Activated naive CD4-positive, alpha-beta T cell treated with anti-CD3 and anti-CD28 coated beads, Interleukin-2, amount 10 ng/mL, durations not matched to agents 7 days and 5 days (primary cell): ENCODE measurements at regions not wholly inside any gene's neighbourhood (a gene's known extent, or its start where the extent isn't known, plus 50 kb on each side); places are given as distances from the start of the nearest gene placed in this dataset.

ENCODE experiments used
- CTCF ChIA-PET: fragments of 350-600 bp; sonication (Branson Sonifier 250); formaldehyde crosslinking; loops from one replicate; lab custom pipeline; 2021; ENCODE audit warnings: antibody characterized with exemption; lab: Charles Lee
- DNase-seq: peaks from one replicate; pipeline ENCODE4 v3.0.0-alpha.2; 2020
- H3K27ac Mint-ChIP-seq: one replicate; pipeline ENCODE4 v1.8.0; 2021; ENCODE audit warnings: mild to moderate bottlenecking, moderate library complexity, mixed read lengths
- H3K27me3 Mint-ChIP-seq: one replicate; pipeline ENCODE4 v1.8.0; 2021; ENCODE audit warnings: mild to moderate bottlenecking, mixed read lengths
- H3K36me3 Mint-ChIP-seq: one replicate; pipeline ENCODE4 v1.8.0; 2021; ENCODE audit warnings: mixed read lengths
- H3K4me1 Mint-ChIP-seq: one replicate; pipeline ENCODE4 v1.8.0; 2021; ENCODE audit warnings: mixed read lengths
- H3K4me3 Mint-ChIP-seq: one replicate; pipeline ENCODE4 v1.8.0; 2021; ENCODE audit warnings: mild to moderate bottlenecking, moderate library complexity, mixed read lengths
- H3K9me3 Mint-ChIP-seq: one replicate; pipeline ENCODE4 v1.8.0; 2021; ENCODE audit warnings: mixed read lengths

DNA sequence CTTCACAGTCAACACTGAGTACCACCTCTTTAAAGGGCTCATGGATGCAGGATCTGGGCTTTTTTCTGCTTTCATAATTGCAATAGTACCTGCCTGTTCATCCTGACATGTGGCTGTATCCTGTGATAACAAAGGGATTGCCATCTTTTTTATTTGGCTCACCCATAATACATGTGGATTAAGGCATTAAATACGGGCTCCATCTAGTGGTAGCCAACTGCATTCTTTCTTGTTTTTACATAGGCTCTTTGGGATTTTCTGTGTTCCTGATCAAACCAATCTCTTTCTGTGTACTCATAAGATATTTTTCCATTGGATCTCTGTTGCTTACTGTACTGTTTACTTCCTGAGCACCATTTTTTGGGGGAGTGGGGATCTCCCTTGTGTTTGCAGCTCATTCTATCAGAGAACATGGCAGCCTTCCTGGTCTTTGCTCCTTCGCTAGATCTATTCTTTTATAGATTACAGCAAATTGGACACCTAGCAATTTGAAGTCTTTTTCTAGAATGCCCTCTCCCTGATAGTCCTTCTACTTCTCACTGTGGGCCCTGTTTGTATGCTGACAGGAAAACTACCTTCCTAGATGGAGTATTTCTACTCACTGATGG lies 723.4 kb upstream of the MDGA2 start:
- no peak for DNase-seq
- CTCF ChIA-PET = no interaction called here
- H3K4me3 Mint-ChIP-seq = no peak overlapping the region
- no peak overlapping the region for H3K27ac Mint-ChIP-seq
- no peaks in the 10 kb centered on the region for H3K27me3 Mint-ChIP-seq
- no peaks in the 10 kb centered on the region for H3K9me3 Mint-ChIP-seq
- no peaks in the 10 kb centered on the region for H3K4me1 Mint-ChIP-seq
- no peaks in the 10 kb centered on the region for H3K36me3 Mint-ChIP-seq

DNA sequence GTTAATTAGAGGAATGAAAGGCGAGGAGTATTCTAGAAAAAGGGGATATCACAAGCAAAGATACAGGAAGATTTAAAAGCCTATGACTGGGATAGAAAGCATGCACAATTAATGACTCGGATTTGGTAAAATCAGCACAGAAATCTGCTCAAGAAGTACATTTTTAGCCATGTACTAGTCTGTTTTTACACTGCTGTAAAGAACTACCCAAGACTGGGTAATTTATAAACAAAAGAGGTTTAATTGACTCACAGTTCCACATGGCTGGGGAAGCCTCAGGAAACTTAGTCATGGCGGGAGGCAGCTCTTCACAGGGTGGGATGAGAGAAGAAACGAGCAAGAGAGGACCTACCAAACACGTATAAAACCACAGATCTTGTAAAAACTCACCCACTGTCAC lies 716.3 kb upstream of the MDGA2 start:
- CTCF ChIA-PET = no interaction called here
- peaks cover 1% of the 10 kb centered on the region for H3K9me3 Mint-ChIP-seq
- no peak overlapping the region for H3K27ac Mint-ChIP-seq

DNA sequence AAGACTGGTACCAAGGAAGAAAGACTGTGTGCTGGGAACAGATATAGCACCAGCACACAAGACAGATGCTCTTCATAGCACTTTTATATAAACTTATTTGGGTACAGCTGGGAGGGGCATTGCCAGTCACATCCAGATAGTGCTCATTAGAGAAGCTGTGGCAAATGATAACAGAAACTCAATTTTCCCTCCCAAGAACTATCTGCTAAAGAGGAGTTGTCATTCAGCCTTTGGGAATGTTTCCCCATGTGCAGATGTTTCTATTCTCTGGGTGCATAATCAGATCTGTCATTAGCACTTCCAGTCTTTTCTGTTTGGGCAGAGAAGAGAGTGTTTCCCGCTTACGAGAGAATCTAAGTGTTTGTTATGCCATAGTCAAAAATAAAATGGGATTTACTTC lies 714.9 kb upstream of the MDGA2 start:
- Mint-ChIP-seq H3K27me3 (no peaks in the 10 kb centered on the region), H3K9me3 (peaks cover 1% of the 10 kb centered on the region), H3K4me1 (no peaks in the 10 kb centered on the region), H3K36me3 (no peaks in the 10 kb centered on the region), H3K27ac (no peak overlapping the region), H3K4me3 (no peak overlapping the region)
- CTCF ChIA-PET = no interaction called here
- no peak for DNase-seq

More for the DNA sequence above, 716.3 kb upstream of the MDGA2 start:
- no peaks in the 10 kb centered on the region for H3K27me3 Mint-ChIP-seq
- H3K36me3 Mint-ChIP-seq = no peaks in the 10 kb centered on the region
- no peaks in the 10 kb centered on the region for H3K4me1 Mint-ChIP-seq
- DNase-seq = no peak
- H3K4me3 Mint-ChIP-seq = no peak overlapping the region

- DNase-seq = no peak
- no peak overlapping the region for H3K27ac Mint-ChIP-seq
Measured at GRCh38 chr14:48384821-48385220, 709.4 kb upstream of the MDGA2 start.

GRCh38 chr14:48382961-48383360 lies 707.6 kb upstream of the MDGA2 start:
- Mint-ChIP-seq H3K27me3 (no peaks in the 10 kb centered on the region), H3K27ac (no peak overlapping the region), H3K4me1 (no peaks in the 10 kb centered on the region), H3K4me3 (no peak overlapping the region), H3K36me3 (no peaks in the 10 kb centered on the region), H3K9me3 (peaks cover 2% of the 10 kb centered on the region)
- DNase-seq = no peak
- CTCF ChIA-PET = no interaction called here

More at GRCh38 chr14:48384821-48385220, 709.4 kb upstream of the MDGA2 start:
- Mint-ChIP-seq H3K4me1 (no peaks in the 10 kb centered on the region), H3K36me3 (no peaks in the 10 kb centered on the region), H3K4me3 (no peak overlapping the region), H3K27me3 (no peaks in the 10 kb centered on the region), H3K9me3 (peaks cover 2% of the 10 kb centered on the region)
- CTCF ChIA-PET = no interaction called here

DNA sequence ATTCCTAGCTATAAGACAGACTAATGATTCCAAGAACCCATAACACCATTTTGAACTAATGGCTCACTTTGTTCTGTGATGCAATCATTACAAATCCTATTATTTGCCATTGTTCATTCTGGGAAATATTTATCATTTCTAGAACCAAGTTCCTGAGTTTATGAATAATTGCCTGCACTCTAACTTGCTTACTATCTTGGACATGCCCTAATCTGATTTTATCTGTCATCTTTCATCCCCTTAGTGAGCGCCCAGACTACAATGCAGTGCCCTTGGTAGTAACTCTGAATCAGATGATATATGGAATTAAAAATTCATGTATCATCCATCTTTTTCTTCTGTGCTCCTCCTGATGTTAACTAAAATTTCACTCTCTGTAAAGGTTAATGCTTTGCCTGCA lies 703.1 kb upstream of the MDGA2 start:
- CTCF ChIA-PET = no interaction called here
- H3K4me1 Mint-ChIP-seq = no peaks in the 10 kb centered on the region
- no peak for DNase-seq

DNA sequence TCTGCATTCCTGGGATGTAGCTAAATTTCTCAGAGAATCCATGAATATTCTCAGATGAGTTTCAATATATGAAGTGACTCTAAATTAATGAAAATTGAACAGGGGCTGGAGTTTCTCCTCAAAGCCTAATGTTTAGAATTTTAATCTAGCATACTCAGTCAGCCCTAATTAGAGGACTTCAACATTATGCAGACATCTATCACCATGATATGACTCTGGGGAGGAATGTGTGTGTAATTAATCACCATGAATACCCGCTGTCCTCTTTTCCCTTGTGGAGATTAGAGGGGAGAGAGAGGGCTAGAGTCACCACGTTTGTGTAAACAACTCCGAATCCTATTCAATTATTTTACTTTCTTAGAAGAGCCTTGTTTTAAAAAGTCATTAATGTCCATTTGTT lies 698.6 kb upstream of the MDGA2 start:
- no peak for DNase-seq
- no peak overlapping the region for H3K4me3 Mint-ChIP-seq
- H3K4me1 Mint-ChIP-seq = no peaks in the 10 kb centered on the region
- CTCF ChIA-PET = no interaction called here
- H3K36me3 Mint-ChIP-seq = no peaks in the 10 kb centered on the region
- H3K27me3 Mint-ChIP-seq = no peaks in the 10 kb centered on the region
- no peak overlapping the region for H3K27ac Mint-ChIP-seq
- peaks cover 3% of the 10 kb centered on the region for H3K9me3 Mint-ChIP-seq

More for the DNA sequence above, 703.1 kb upstream of the MDGA2 start:
- Mint-ChIP-seq H3K9me3 (no peaks in the 10 kb centered on the region), H3K4me3 (no peak overlapping the region), H3K27me3 (no peaks in the 10 kb centered on the region), H3K36me3 (no peaks in the 10 kb centered on the region), H3K27ac (no peak overlapping the region)

DNA sequence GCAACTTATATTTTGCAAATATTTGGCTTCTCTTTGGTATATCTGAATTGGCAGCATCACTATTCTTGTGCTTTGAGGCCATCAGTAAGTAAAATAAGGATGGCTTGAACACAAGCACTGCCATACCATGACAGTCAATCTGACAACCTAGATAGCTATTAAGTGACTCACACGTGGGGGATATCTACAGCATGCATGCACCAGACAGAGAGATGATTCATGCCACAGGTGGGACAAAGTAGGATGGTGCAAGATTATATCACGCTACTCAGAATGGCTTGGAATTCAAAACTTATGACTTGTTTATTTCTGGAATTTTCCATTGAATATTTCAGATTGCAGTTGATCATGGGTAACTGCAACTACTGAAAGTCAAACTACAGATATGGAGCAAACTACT lies 675.6 kb upstream of the MDGA2 start:
- CTCF ChIA-PET = no interaction called here
- Mint-ChIP-seq H3K4me1 (no peaks in the 10 kb centered on the region), H3K36me3 (no peaks in the 10 kb centered on the region), H3K4me3 (no peak overlapping the region), H3K27me3 (no peaks in the 10 kb centered on the region), H3K27ac (no peak overlapping the region), H3K9me3 (peaks cover 3% of the 10 kb centered on the region)
- no peak for DNase-seq

DNA sequence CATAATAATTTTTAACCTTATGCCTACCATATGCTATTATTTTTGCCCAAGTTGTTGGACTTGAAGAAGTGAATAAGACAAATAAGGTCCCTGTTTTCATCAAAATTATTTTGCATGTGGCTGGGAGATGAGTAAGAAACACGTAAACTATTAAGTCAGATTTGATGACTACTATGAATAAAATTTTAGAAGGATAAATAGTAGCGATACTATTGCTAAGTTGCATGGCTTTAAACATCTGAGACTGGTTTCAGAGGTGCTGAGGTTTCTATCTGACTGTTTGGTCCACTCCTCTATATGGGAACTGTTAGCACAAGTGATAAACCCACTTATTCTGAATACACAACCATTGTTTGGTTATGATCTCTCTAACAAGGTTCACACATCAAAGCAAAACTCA lies 674.3 kb upstream of the MDGA2 start:
- no peak for DNase-seq
- H3K4me1 Mint-ChIP-seq = no peaks in the 10 kb centered on the region
- no peak overlapping the region for H3K4me3 Mint-ChIP-seq
- no peak overlapping the region for H3K27ac Mint-ChIP-seq
- H3K36me3 Mint-ChIP-seq = no peaks in the 10 kb centered on the region
- no peaks in the 10 kb centered on the region for H3K9me3 Mint-ChIP-seq
- CTCF ChIA-PET = no interaction called here
- no peaks in the 10 kb centered on the region for H3K27me3 Mint-ChIP-seq

DNA sequence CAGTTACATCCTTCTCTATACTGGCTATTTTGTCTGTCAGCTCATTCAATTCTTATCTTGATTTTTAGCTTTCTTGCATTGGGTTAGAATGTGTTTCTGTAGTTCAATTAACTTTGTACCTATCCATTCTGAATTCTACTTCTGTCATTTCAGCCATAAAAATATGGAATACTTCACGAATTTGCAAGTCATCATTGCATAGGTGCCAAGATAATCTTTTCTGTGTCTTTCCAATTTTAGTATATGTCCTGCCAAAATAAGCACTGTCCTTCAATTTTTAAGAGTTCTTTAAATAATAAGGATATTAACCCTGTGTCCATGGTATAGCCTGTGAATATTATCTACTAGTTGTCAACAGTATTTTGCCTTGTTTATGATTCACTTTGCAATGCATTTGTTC lies 665.7 kb upstream of the MDGA2 start:
- Mint-ChIP-seq H3K27me3 (no peaks in the 10 kb centered on the region), H3K36me3 (no peaks in the 10 kb centered on the region), H3K27ac (no peak overlapping the region), H3K4me1 (no peaks in the 10 kb centered on the region), H3K4me3 (no peak overlapping the region), H3K9me3 (peaks cover 12% of the 10 kb centered on the region)
- DNase-seq = no peak
- CTCF ChIA-PET = no interaction called here

- no peaks in the 10 kb centered on the region for H3K4me1 Mint-ChIP-seq
- CTCF ChIA-PET = no interaction called here
- H3K36me3 Mint-ChIP-seq = no peaks in the 10 kb centered on the region
- H3K9me3 Mint-ChIP-seq = peaks cover 12% of the 10 kb centered on the region
- no peak overlapping the region for H3K4me3 Mint-ChIP-seq
- no peaks in the 10 kb centered on the region for H3K27me3 Mint-ChIP-seq
- no peak overlapping the region for H3K27ac Mint-ChIP-seq
- DNase-seq = no peak
Measured at GRCh38 chr14:48333221-48333920, 658.0 kb upstream of the MDGA2 start.

GRCh38 chr14:48331421-48331820 lies 656.0 kb upstream of the MDGA2 start:
- no peak for DNase-seq
- no peaks in the 10 kb centered on the region for H3K27me3 Mint-ChIP-seq
- no peak overlapping the region for H3K4me3 Mint-ChIP-seq
- H3K4me1 Mint-ChIP-seq = no peaks in the 10 kb centered on the region
- H3K9me3 Mint-ChIP-seq = peaks cover 5% of the 10 kb centered on the region
- CTCF ChIA-PET = no interaction called here
- no peaks in the 10 kb centered on the region for H3K36me3 Mint-ChIP-seq
- no peak overlapping the region for H3K27ac Mint-ChIP-seq

DNA sequence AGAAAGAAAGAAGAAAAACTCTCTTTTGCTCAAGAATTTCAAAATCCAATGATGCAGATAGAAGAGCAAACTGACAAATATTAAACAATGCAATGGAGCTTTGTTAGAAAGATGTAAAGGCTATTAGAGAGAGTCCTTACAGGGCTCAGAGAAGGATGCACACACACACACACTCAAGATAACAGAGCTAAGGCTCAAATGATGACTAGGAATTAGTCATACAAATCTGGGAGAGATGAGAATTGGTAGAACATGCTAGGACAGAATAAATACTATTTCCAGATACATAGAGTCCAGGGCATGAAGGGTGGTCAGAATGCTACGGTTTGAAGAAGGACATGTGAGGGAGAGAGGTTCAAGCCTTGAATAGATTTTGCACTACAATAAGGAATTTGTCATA lies 650.1 kb upstream of the MDGA2 start:
- Mint-ChIP-seq H3K4me1 (no peaks in the 10 kb centered on the region), H3K4me3 (no peak overlapping the region), H3K36me3 (no peaks in the 10 kb centered on the region), H3K27ac (no peak overlapping the region), H3K9me3 (no peaks in the 10 kb centered on the region), H3K27me3 (no peaks in the 10 kb centered on the region)
- CTCF ChIA-PET = no interaction called here
- no peak for DNase-seq

- Mint-ChIP-seq H3K4me3 (no peak overlapping the region), H3K27ac (no peak overlapping the region), H3K27me3 (no peaks in the 10 kb centered on the region), H3K4me1 (no peaks in the 10 kb centered on the region), H3K9me3 (no peaks in the 10 kb centered on the region), H3K36me3 (no peaks in the 10 kb centered on the region)
- no peak for DNase-seq
- CTCF ChIA-PET = no interaction called here
Measured at GRCh38 chr14:48323665-48324064, 648.3 kb upstream of the MDGA2 start.

- Mint-ChIP-seq H3K4me1 (no peaks in the 10 kb centered on the region), H3K27ac (no peak overlapping the region), H3K36me3 (no peaks in the 10 kb centered on the region), H3K4me3 (no peak overlapping the region), H3K27me3 (no peaks in the 10 kb centered on the region), H3K9me3 (peaks cover 2% of the 10 kb centered on the region)
- no peak for DNase-seq
- CTCF ChIA-PET = no interaction called here
Measured at GRCh38 chr14:48319823-48320222, 644.4 kb upstream of the MDGA2 start.
